ENCODE measurements at regions not wholly inside any gene's neighbourhood (a gene's known extent, or its start where the extent isn't known, plus 50 kb on each side); places are given as distances from the start of the nearest gene placed in this dataset.

GRCh38 chr14:66008631-66009030, 477.5 kb upstream of the CCDC196 start:
- TF ChIP-seq CTCF (IDR thresholded peaks at IDR 0.05): no peak
- no peak for TF ChIP-seq POLR2A (IDR thresholded peaks at IDR 0.05)
